ENCODE measurements at regions not wholly inside any gene's neighbourhood (a gene's known extent, or its start where the extent isn't known, plus 50 kb on each side); places are given as distances from the start of the nearest gene placed in this dataset.

- no peak overlapping the region for H3K9ac ChIP-seq (replicated peaks; ENCODE audit: extremely low read depth, insufficient read depth, low read length)
- FAIRE-seq, result no peak
- no peaks in the 10 kb centered on the region for H3K36me3 ChIP-seq (ENCODE audit: control insufficient read depth in 2 of 2, extremely low read depth in 1 of 2, insufficient read depth in 2 of 2, low read length in 2 of 2)
- CTCF ChIA-PET, result no interaction called here
- H3K4me2 ChIP-seq (ENCODE audit: insufficient read depth, low read length), result no peak overlapping the region
- H3K9me3 ChIP-seq (replicated peaks; ENCODE audit: control insufficient read depth, insufficient read depth, low read length), result peaks cover 2% of the 10 kb centered on the region
- intact Hi-C loops (cut with micrococcal nuclease) (no loop called here), dilution Hi-C loops (cut with MboI; ENCODE audit: extremely low pct_ligation_motif_present, low sequenced_read_pairs) (no loop called here)
- no peak for DNase-seq (ENCODE audit: low read depth, low spot score)
- TF ChIP-seq MYC (IDR thresholded peaks at IDR 0.05; ENCODE audit: low read depth, low read length), result no peak
- TF ChIP-seq MAX (IDR thresholded peaks at IDR 0.05; ENCODE audit: insufficient read depth, insufficient read length), result no peak
- TF ChIP-seq FOS (IDR thresholded peaks at IDR 0.05; ENCODE audit: borderline replicate concordance, insufficient read depth, low read length), result no peak
- TF ChIP-seq EZH2 (IDR thresholded peaks at IDR 0.05; ENCODE audit: borderline replicate concordance, low read depth, low read length, severe bottlenecking), result no peak
- TF ChIP-seq POLR2A (IDR thresholded peaks at IDR 0.05; ENCODE audit: low read depth, low read length), result no peak
- no peak for TF ChIP-seq GATA2 (IDR thresholded peaks at IDR 0.05; ENCODE audit: insufficient read depth, insufficient read length, low read depth, low read length)
- no peak for TF ChIP-seq CTCF (IDR thresholded peaks at IDR 0.05; ENCODE audit: extremely low read depth in 1 of 2, insufficient read depth in 1 of 2, low read depth in 1 of 2, low read length in 2 of 2)
- TF ChIP-seq JUN (IDR thresholded peaks at IDR 0.05; ENCODE audit: borderline replicate concordance, insufficient read depth, insufficient read length, low read depth), result no peak
- no peak for TF ChIP-seq POLR2AphosphoS5 (IDR thresholded peaks at IDR 0.05; ENCODE audit: insufficient read depth, low read depth, low read length)
- H2AFZ ChIP-seq (ENCODE audit: low read depth, low read length), result no peak overlapping the region
- no TSS peak for BruUV-seq (replicated peaks)
- H3K4me3 ChIP-seq (replicated peaks in 1 of 3; ENCODE audit: insufficient read depth in 1 of 3, low read depth in 1 of 3, low read length in 3 of 3), result no peak overlapping the region
- no peaks in the 10 kb centered on the region for H4K20me1 ChIP-seq (replicated peaks; ENCODE audit: control insufficient read depth, extremely low read depth, insufficient read depth, low read length)
- POLR2A ChIA-PET, result no interaction called here
- no peaks in the 10 kb centered on the region for H3K9me1 ChIP-seq (replicated peaks; ENCODE audit: control insufficient read depth, extremely low read depth, insufficient read depth, low read length)
- no peak overlapping the region for H3K27ac ChIP-seq (ENCODE audit: insufficient read depth, low read depth, low read length)
- no peaks in the 10 kb centered on the region for H3K27me3 ChIP-seq (ENCODE audit: control insufficient read depth in 2 of 2, insufficient read depth in 2 of 2, low read length in 2 of 2)
- no peaks in the 10 kb centered on the region for H3K4me1 ChIP-seq (ENCODE audit: control insufficient read depth, extremely low read depth, insufficient read depth, low read length)
- H3K79me2 ChIP-seq (ENCODE audit: control insufficient read depth, insufficient read depth, low read length), result no peaks in the 10 kb centered on the region
These were observed 313.5 kb upstream of the MANEA start for GRCh38 chr6:95263840-95264239.

Measured in endothelial cell of umbilical vein (primary cell).